CD4-positive, alpha-beta T cell treated with Interferon gamma for 1 hour (primary cell): ENCODE measurements at regions not wholly inside any gene's neighbourhood (a gene's known extent, or its start where the extent isn't known, plus 50 kb on each side); places are given as distances from the start of the nearest gene placed in this dataset.

Source experiments
- DNase-seq: peaks from one replicate; pipeline ENCODE4 v3.0.0-alpha.2; 2020

- no peak for DNase-seq
Observed at GRCh38 chr3:18880691-18881090, 267.6 kb upstream of the KCNH8 start.

- no peak for DNase-seq
Observed at GRCh38 chr3:18872466-18872865, 275.8 kb upstream of the KCNH8 start.

- no peak for DNase-seq
Observed at GRCh38 chr3:18870642-18871041, 277.7 kb upstream of the KCNH8 start.

GRCh38 chr3:18870074-18870640 is 278.2 kb upstream of the KCNH8 start:
- no peak for DNase-seq

GRCh38 chr3:18868911-18869689 is 279.2 kb upstream of the KCNH8 start:
- DNase-seq, result no peak

- DNase-seq, result no peak
Observed at GRCh38 chr3:18866899-18867298, 281.4 kb upstream of the KCNH8 start.

GRCh38 chr3:18864933-18865731 is 283.2 kb upstream of the KCNH8 start:
- no peak for DNase-seq

GRCh38 chr3:18862077-18862476 is 286.2 kb upstream of the KCNH8 start:
- DNase-seq, result no peak

- no peak for DNase-seq
Observed at GRCh38 chr3:18861137-18861536, 287.2 kb upstream of the KCNH8 start.

- no peak for DNase-seq
Observed at GRCh38 chr3:18853269-18853668, 295.0 kb upstream of the KCNH8 start.

- DNase-seq, result no peak
Observed at GRCh38 chr3:18847583-18848197, 300.6 kb upstream of the KCNH8 start.

- DNase-seq, result no peak
Observed at GRCh38 chr3:18843983-18844382, 304.3 kb upstream of the KCNH8 start.

GRCh38 chr3:18843188-18843587 is 305.1 kb upstream of the KCNH8 start:
- DNase-seq, result no peak

GRCh38 chr3:18841422-18842343 is 306.6 kb upstream of the KCNH8 start:
- DNase-seq, result no peak

GRCh38 chr3:18840535-18841137 is 307.7 kb upstream of the KCNH8 start:
- no peak for DNase-seq

GRCh38 chr3:18838758-18839157 is 309.6 kb upstream of the KCNH8 start:
- no peak for DNase-seq

- DNase-seq, result no peak
Observed at GRCh38 chr3:18837137-18837755, 311.1 kb upstream of the KCNH8 start.

- no peak for DNase-seq
Observed at GRCh38 chr3:18835021-18835420, 313.3 kb upstream of the KCNH8 start.

GRCh38 chr3:18830087-18830486 is 318.2 kb upstream of the KCNH8 start:
- DNase-seq, result no peak

- no peak for DNase-seq
Observed at GRCh38 chr3:18828637-18829036, 319.7 kb upstream of the KCNH8 start.

- DNase-seq, result no peak
Observed at GRCh38 chr3:18827664-18828063, 320.6 kb upstream of the KCNH8 start.
